ENCODE measurements at regions not wholly inside any gene's neighbourhood (a gene's known extent, or its start where the extent isn't known, plus 50 kb on each side); places are given as distances from the start of the nearest gene placed in this dataset.

- Histone ChIP-seq H3K27me3 (no peaks in the 10 kb centered on the region), H3K9me3 (no peaks in the 10 kb centered on the region), H3K4me3 (no peak overlapping the region), H3K4me1 (no peaks in the 10 kb centered on the region), H3K27ac (no peak overlapping the region), H3K36me3 (no peaks in the 10 kb centered on the region)
- no peak for ATAC-seq
- intact Hi-C loops (cut with DNase I): no loop called here
- DNase-seq: no peak
- no peak for TF ChIP-seq CTCF (IDR thresholded peaks at IDR 0.05)
- 76 to 85% methylated on average over 4 of the region's 4 CpGs for WGBS, 2 donors
Measured at GRCh38 chr7:118699222-118699621, 474.7 kb downstream of the ANKRD7 start.

GRCh38 chr7:118708741-118709140 lies 484.2 kb downstream of the ANKRD7 start:
- Histone ChIP-seq H3K36me3 (no peaks in the 10 kb centered on the region), H3K4me1 (no peaks in the 10 kb centered on the region), H3K9me3 (no peaks in the 10 kb centered on the region), H3K27me3 (no peaks in the 10 kb centered on the region), H3K27ac (no peak overlapping the region), H3K4me3 (no peak overlapping the region)
- ATAC-seq (no peak), DNase-seq (no peak)
- WGBS, 2 donors: 35 to 50% methylated on average over 1 of the region's 1 CpG
- TF ChIP-seq CTCF (IDR thresholded peaks at IDR 0.05): no peak
- intact Hi-C loops (cut with DNase I): no loop called here

- intact Hi-C loops (cut with DNase I): no loop called here
- Histone ChIP-seq H3K27me3 (no peaks in the 10 kb centered on the region), H3K36me3 (no peaks in the 10 kb centered on the region), H3K4me1 (no peaks in the 10 kb centered on the region), H3K9me3 (no peaks in the 10 kb centered on the region), H3K27ac (no peak overlapping the region), H3K4me3 (no peak overlapping the region)
- DNase-seq: no peak
- TF ChIP-seq CTCF (IDR thresholded peaks at IDR 0.05): no peak
- ATAC-seq: no peak
Measured at GRCh38 chr7:118711688-118712087, 487.2 kb downstream of the ANKRD7 start.

GRCh38 chr7:118713039-118713438 lies 488.5 kb downstream of the ANKRD7 start:
- no peaks in the 10 kb centered on the region for H3K4me1 ChIP-seq
- TF ChIP-seq CTCF (IDR thresholded peaks at IDR 0.05): no peak
- no peak overlapping the region for H3K4me3 ChIP-seq
- H3K9me3 ChIP-seq: no peaks in the 10 kb centered on the region
- no peaks in the 10 kb centered on the region for H3K36me3 ChIP-seq
- no peaks in the 10 kb centered on the region for H3K27me3 ChIP-seq
- DNase-seq (no peak), ATAC-seq (no peak)
- no peak overlapping the region for H3K27ac ChIP-seq
- intact Hi-C loops (cut with DNase I): no loop called here
- 70 to 77% methylated on average over 4 of the region's 4 CpGs for WGBS, 2 donors

GRCh38 chr7:118720632-118721031 lies 496.1 kb downstream of the ANKRD7 start:
- ATAC-seq: no peak
- no peak for TF ChIP-seq CTCF (IDR thresholded peaks at IDR 0.05)
- intact Hi-C loops (cut with DNase I): no loop called here
- Histone ChIP-seq H3K4me1 (no peaks in the 10 kb centered on the region), H3K27ac (no peak overlapping the region), H3K9me3 (no peaks in the 10 kb centered on the region), H3K36me3 (no peaks in the 10 kb centered on the region), H3K27me3 (no peaks in the 10 kb centered on the region), H3K4me3 (no peak overlapping the region)
- WGBS, 2 donors: 55 to 57% methylated on average over 4 of the region's 4 CpGs
- DNase-seq: no peak

Data from heart right ventricle (tissue), 16 donors.